ENCODE measurements at regions not wholly inside any gene's neighbourhood (a gene's known extent, or its start where the extent isn't known, plus 50 kb on each side); places are given as distances from the start of the nearest gene placed in this dataset.

GRCh38 chr1:38275960-38276359, 229.4 kb upstream of the POU3F1 start:
- no peak for DNase-seq

GRCh38 chr1:38274974-38275373, 228.4 kb upstream of the POU3F1 start:
- DNase-seq: no peak

GRCh38 chr1:38273196-38273804, 226.7 kb upstream of the POU3F1 start:
- DNase-seq: no peak

GRCh38 chr1:38272515-38272914, 225.9 kb upstream of the POU3F1 start:
- DNase-seq: no peak

GRCh38 chr1:38270849-38271633, 224.4 kb upstream of the POU3F1 start:
- no peak for DNase-seq

- no peak for DNase-seq
These were observed 223.6 kb upstream of the POU3F1 start for GRCh38 chr1:38269923-38270848.

GRCh38 chr1:38268226-38268625, 221.6 kb upstream of the POU3F1 start:
- no peak for DNase-seq

- DNase-seq: no peak
These were observed 220.7 kb upstream of the POU3F1 start for GRCh38 chr1:38267037-38268036.

- no peak for DNase-seq
These were observed 219.6 kb upstream of the POU3F1 start for GRCh38 chr1:38266197-38266520.

GRCh38 chr1:38265293-38266196, 219.0 kb upstream of the POU3F1 start:
- no peak for DNase-seq

GRCh38 chr1:38263438-38263837, 216.8 kb upstream of the POU3F1 start:
- no peak for DNase-seq

- DNase-seq: no peak
These were observed 215.0 kb upstream of the POU3F1 start for GRCh38 chr1:38261574-38261973.

- no peak for DNase-seq
These were observed 211.6 kb upstream of the POU3F1 start for GRCh38 chr1:38258085-38258627.

- DNase-seq: no peak
These were observed 210.8 kb upstream of the POU3F1 start for GRCh38 chr1:38257374-38257773.

- no peak for DNase-seq
These were observed 209.5 kb upstream of the POU3F1 start for GRCh38 chr1:38256072-38256471.

- no peak for DNase-seq
These were observed 206.7 kb upstream of the POU3F1 start for GRCh38 chr1:38253314-38253713.

- no peak for DNase-seq
These were observed 203.8 kb upstream of the POU3F1 start for GRCh38 chr1:38250356-38250755.

- no peak for DNase-seq
These were observed 202.4 kb upstream of the POU3F1 start for GRCh38 chr1:38249001-38249400.

- no peak for DNase-seq
These were observed 200.7 kb upstream of the POU3F1 start for GRCh38 chr1:38246955-38247952.
